ENCODE measurements at regions not wholly inside any gene's neighbourhood (a gene's known extent, or its start where the extent isn't known, plus 50 kb on each side); places are given as distances from the start of the nearest gene placed in this dataset.
"Not testable (repeated sequence)": the region's sequence is repeated elsewhere in the genome, so short reads cannot be mapped to it uniquely, and the experiment has no call there.

GRCh38 chr15:58365098-58365497, 66.7 kb upstream of the LIPC start:
- TF ChIP-seq CTCF, POLR2A (IDR thresholded peaks at IDR 0.05): not testable (repeated sequence)

Data from breast epithelium (tissue), 3 donors.